Mammary epithelial cell (primary cell): ENCODE measurements at regions not wholly inside any gene's neighbourhood (a gene's known extent, or its start where the extent isn't known, plus 50 kb on each side); places are given as distances from the start of the nearest gene placed in this dataset.

Source experiments
- CTCF ChIP-seq, 2 donors: IDR thresholded peaks in 1 of 2; conservative IDR thresholded peaks in 1 of 2; 2 replicates each; pipeline ENCODE4 v1.5.1; 2011 to 2012; ENCODE audit warnings: inconsistent platforms in 2 of 2, low read length in 2 of 2, mild to moderate bottlenecking in 2 of 2, control low read depth in 1 of 2, low read depth in 1 of 2; ENCODE audit not compliant: insufficient read depth in 1 of 2; ENCODE audit errors: extremely low read depth in 1 of 2
- EZH2 ChIP-seq: IDR thresholded peaks from 2 replicates; pipeline ENCODE4 v1.6.1; 2012; ENCODE audit warnings: low read length, inconsistent platforms, borderline replicate concordance

- TF ChIP-seq EZH2: no peak
- TF ChIP-seq CTCF (conservative IDR thresholded peaks at IDR 0.05 in 1 of 2, IDR thresholded peaks at IDR 0.05 in 1 of 2; ENCODE audit: extremely low read depth in 1 of 2, insufficient read depth in 1 of 2, low read depth in 1 of 2, low read length in 2 of 2): no peak
Observed at GRCh38 chr18:77512152-77512551, 262.5 kb downstream of the GALR1 start.
